Natural killer cell (primary cell): ENCODE measurements at regions not wholly inside any gene's neighbourhood (a gene's known extent, or its start where the extent isn't known, plus 50 kb on each side); places are given as distances from the start of the nearest gene placed in this dataset.

ENCODE experiments used
- ATAC-seq, 3 donors: fragments of 150-1000 bp in 2 of 3; fragments of 200-7000 bp in 1 of 3; cut with Tn5 transposase; 1 replicate in 1 of 3; 2 replicates in 2 of 3; pipeline ENCODE4 v1.10.0; 2021; ENCODE audit warnings: mild to moderate bottlenecking in 2 of 3, moderate library complexity in 2 of 3
- DNase-seq, 2 donors: peaks; one replicate each; pipeline versions ENCODE4 v3.0.0 to v3.0.0-alpha.2; 2013 to 2021; ENCODE audit warnings: mixed read lengths in 1 of 2
- H3K27ac ChIP-seq: one replicate; pipeline ENCODE4 v1.5.1; 2013; ENCODE audit warnings: mild to moderate bottlenecking, low read length
- H3K27me3 ChIP-seq: one replicate; pipeline ENCODE4 v1.6.1; 2013; ENCODE audit warnings: low read length; ENCODE audit not compliant: control insufficient read depth, insufficient read depth
- H3K36me3 ChIP-seq: one replicate; pipeline ENCODE4 v1.6.1; 2013; ENCODE audit warnings: low read length; ENCODE audit not compliant: control insufficient read depth, insufficient read depth
- H3K4me1 ChIP-seq: one replicate; pipeline ENCODE4 v1.6.1; 2013; ENCODE audit warnings: low read length; ENCODE audit not compliant: control insufficient read depth, insufficient read depth
- H3K4me3 ChIP-seq: one replicate; pipeline ENCODE4 v1.5.1; 2013; ENCODE audit warnings: low read length
- H3K9me3 ChIP-seq: one replicate; pipeline ENCODE4 v1.6.1; 2013; ENCODE audit warnings: low read length; ENCODE audit not compliant: control insufficient read depth, insufficient read depth
- H3K27ac Mint-ChIP-seq, 2 donors: one replicate each; pipeline ENCODE4 v1.8.0; 2022; ENCODE audit warnings: mild to moderate bottlenecking in 2 of 2, mixed read lengths in 2 of 2, moderate library complexity in 1 of 2
- H3K27me3 Mint-ChIP-seq, 2 donors: one replicate each; pipeline ENCODE4 v1.8.0; 2022; ENCODE audit warnings: low read depth in 2 of 2, mixed read lengths in 2 of 2
- H3K36me3 Mint-ChIP-seq: one replicate; pipeline ENCODE4 v1.8.0; 2022; ENCODE audit warnings: mixed read lengths
- H3K4me1 Mint-ChIP-seq, 2 donors: one replicate each; pipeline ENCODE4 v1.8.0; 2022; ENCODE audit warnings: mixed read lengths in 2 of 2
- H3K4me3 Mint-ChIP-seq: one replicate; pipeline ENCODE4 v1.8.0; 2022; ENCODE audit warnings: mild to moderate bottlenecking, moderate library complexity, mixed read lengths
- H3K9me3 Mint-ChIP-seq, 2 donors: one replicate each; pipeline ENCODE4 v1.8.0; 2022; ENCODE audit warnings: mixed read lengths in 2 of 2
- CTCF ChIP-seq: fragments of 200-600 bp; IDR thresholded peaks from one replicate; pipeline ENCODE4 v1.8.0; 2022; ENCODE audit warnings: antibody characterized with exemption
- WGBS: methylation state at CpG from one replicate; pipeline ENCODE4 v1.1.7; 2013; ENCODE audit warnings: missing lambda C conversion rate; ENCODE audit not compliant: insufficient coverage; 5-methylcytosine and 5-hydroxymethylcytosine counted together
- intact Hi-C: fragments of 100-400 bp; cut with micrococcal nuclease; formaldehyde crosslinking; loops from one replicate; pipeline ENCODE4 v1.14.2; 2022

- peaks cover 5 to 6% of the 10 kb centered on the region in 2 donors for H3K9me3 Mint-ChIP-seq
- 93% methylated on average over 3 of the region's 3 CpGs for WGBS
- H3K36me3 Mint-ChIP-seq: no peaks in the 10 kb centered on the region
Observed at GRCh38 chr1:18047122-18047521, 60.5 kb upstream of the IGSF21 start.

GRCh38 chr1:18049228-18049627 is 58.4 kb upstream of the IGSF21 start:
- no peak overlapping the region for H3K4me3 ChIP-seq
- no peak for TF ChIP-seq CTCF
- no peaks in the 10 kb centered on the region for H3K9me3 ChIP-seq
- DNase-seq (no peak), ATAC-seq (no peak)
- intact Hi-C loops: no loop called here
- H3K27ac Mint-ChIP-seq: no peak overlapping the region
- no peaks in the 10 kb centered on the region for H3K4me1 ChIP-seq
- no peaks in the 10 kb centered on the region for H3K27me3 ChIP-seq
- no peaks in the 10 kb centered on the region for H3K4me1 Mint-ChIP-seq
- H3K27me3 Mint-ChIP-seq: peaks cover 0 to 4% of the 10 kb centered on the region in 2 donors
- no peaks in the 10 kb centered on the region for H3K36me3 Mint-ChIP-seq
- peaks cover 5 to 6% of the 10 kb centered on the region in 2 donors for H3K9me3 Mint-ChIP-seq
- no peak overlapping the region for H3K4me3 Mint-ChIP-seq
- no peaks in the 10 kb centered on the region for H3K36me3 ChIP-seq
- no peak overlapping the region for H3K27ac ChIP-seq
- 94% methylated on average over 1 of the region's 1 CpG for WGBS

More at GRCh38 chr1:18047122-18047521, 60.5 kb upstream of the IGSF21 start:
- no peak overlapping the region for H3K4me3 Mint-ChIP-seq
- Histone ChIP-seq H3K4me1 (no peaks in the 10 kb centered on the region), H3K36me3 (no peaks in the 10 kb centered on the region), H3K27me3 (no peaks in the 10 kb centered on the region), H3K27ac (no peak overlapping the region), H3K4me3 (no peak overlapping the region), H3K9me3 (no peaks in the 10 kb centered on the region)
- intact Hi-C loops: no loop called here
- peaks cover 0 to 6% of the 10 kb centered on the region in 2 donors for H3K27me3 Mint-ChIP-seq
- no peak overlapping the region for H3K27ac Mint-ChIP-seq
- no peaks in the 10 kb centered on the region for H3K4me1 Mint-ChIP-seq
- ATAC-seq: no peak
- no peak for DNase-seq
- no peak for TF ChIP-seq CTCF

- H3K36me3 Mint-ChIP-seq: no peaks in the 10 kb centered on the region
- no peaks in the 10 kb centered on the region for H3K4me1 Mint-ChIP-seq
Observed at GRCh38 chr1:18052671-18053070, 54.9 kb upstream of the IGSF21 start.

More at GRCh38 chr1:18052671-18053070, 54.9 kb upstream of the IGSF21 start:
- intact Hi-C loops: no loop called here
- Mint-ChIP-seq H3K4me3 (no peak overlapping the region), H3K27me3 (peaks cover 0 to 8% of the 10 kb centered on the region in 2 donors), H3K27ac (no peak overlapping the region), H3K9me3 (peaks cover 5 to 6% of the 10 kb centered on the region in 2 donors)
- 87% methylated on average over 8 of the region's 8 CpGs for WGBS
- H3K4me3 ChIP-seq: no peak overlapping the region
- DNase-seq (no peak), ATAC-seq (no peak)
- no peaks in the 10 kb centered on the region for H3K4me1 ChIP-seq
- H3K36me3 ChIP-seq: no peaks in the 10 kb centered on the region
- H3K9me3 ChIP-seq: no peaks in the 10 kb centered on the region
- H3K27ac ChIP-seq: no peak overlapping the region
- TF ChIP-seq CTCF: no peak
- no peaks in the 10 kb centered on the region for H3K27me3 ChIP-seq
